ENCODE measurements at regions not wholly inside any gene's neighbourhood (a gene's known extent, or its start where the extent isn't known, plus 50 kb on each side); places are given as distances from the start of the nearest gene placed in this dataset.

- no peak for TF ChIP-seq BHLHE40 (IDR thresholded peaks at IDR 0.05; ENCODE audit: low read depth, low read length)
- TF ChIP-seq CHD2 (IDR thresholded peaks at IDR 0.05; ENCODE audit: low read length, partially characterized antibody): no peak
- TF ChIP-seq, protein P1, sequence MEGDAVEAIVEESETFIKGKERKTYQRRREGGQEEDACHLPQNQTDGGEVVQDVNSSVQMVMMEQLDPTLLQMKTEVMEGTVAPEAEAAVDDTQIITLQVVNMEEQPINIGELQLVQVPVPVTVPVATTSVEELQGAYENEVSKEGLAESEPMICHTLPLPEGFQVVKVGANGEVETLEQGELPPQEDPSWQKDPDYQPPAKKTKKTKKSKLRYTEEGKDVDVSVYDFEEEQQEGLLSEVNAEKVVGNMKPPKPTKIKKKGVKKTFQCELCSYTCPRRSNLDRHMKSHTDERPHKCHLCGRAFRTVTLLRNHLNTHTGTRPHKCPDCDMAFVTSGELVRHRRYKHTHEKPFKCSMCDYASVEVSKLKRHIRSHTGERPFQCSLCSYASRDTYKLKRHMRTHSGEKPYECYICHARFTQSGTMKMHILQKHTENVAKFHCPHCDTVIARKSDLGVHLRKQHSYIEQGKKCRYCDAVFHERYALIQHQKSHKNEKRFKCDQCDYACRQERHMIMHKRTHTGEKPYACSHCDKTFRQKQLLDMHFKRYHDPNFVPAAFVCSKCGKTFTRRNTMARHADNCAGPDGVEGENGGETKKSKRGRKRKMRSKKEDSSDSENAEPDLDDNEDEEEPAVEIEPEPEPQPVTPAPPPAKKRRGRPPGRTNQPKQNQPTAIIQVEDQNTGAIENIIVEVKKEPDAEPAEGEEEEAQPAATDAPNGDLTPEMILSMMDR (IDR thresholded peaks at IDR 0.05): no peak
- no peak for TF ChIP-seq POLR2A (IDR thresholded peaks at IDR 0.05; ENCODE audit: low read length)
- TF ChIP-seq EP300 (IDR thresholded peaks at IDR 0.05): no peak
- no peak for TF ChIP-seq MAX (IDR thresholded peaks at IDR 0.05)
- no peak for TF ChIP-seq RAD21 (conservative IDR thresholded peaks at IDR 0.05 in 1 of 2, IDR thresholded peaks at IDR 0.05 in 1 of 2)
- no peak for TF ChIP-seq RFX5 (IDR thresholded peaks at IDR 0.05)
- TF ChIP-seq PHF8 (IDR thresholded peaks at IDR 0.05; ENCODE audit: borderline replicate concordance, low read depth): no peak
- TF ChIP-seq REST (IDR thresholded peaks at IDR 0.05): no peak
- TF ChIP-seq SMC3 (IDR thresholded peaks at IDR 0.05): no peak
- no peak for TF ChIP-seq EHF (CRISPR knock-in tag; IDR thresholded peaks at IDR 0.05)
- TF ChIP-seq MYC (IDR thresholded peaks at IDR 0.05; ENCODE audit: borderline replicate concordance, low read length): no peak
- no peak for TF ChIP-seq ZFP36 (IDR thresholded peaks at IDR 0.05; ENCODE audit: borderline replicate concordance, partially characterized antibody)
Observed at GRCh38 chr17:22464041-22464440, 771.7 kb downstream of the KCNJ18 start.
